Ishikawa (cell line): ENCODE measurements at regions not wholly inside any gene's neighbourhood (a gene's known extent, or its start where the extent isn't known, plus 50 kb on each side); places are given as distances from the start of the nearest gene placed in this dataset.

ENCODE experiments used
- CEBPB ChIP-seq: IDR thresholded peaks from 2 replicates; pipeline ENCODE4 v1.6.1; 2012
- CREB1 ChIP-seq: IDR thresholded peaks from 2 replicates; pipeline ENCODE4 v1.6.1; 2012; ENCODE audit warnings: low read depth
- EGR1 ChIP-seq: IDR thresholded peaks from 2 replicates; pipeline ENCODE4 v1.6.1; 2012
- EP300 ChIP-seq: IDR thresholded peaks from 2 replicates; pipeline ENCODE4 v1.6.1; 2012; ENCODE audit warnings: borderline replicate concordance
- FOXM1 ChIP-seq: IDR thresholded peaks from 2 replicates; pipeline ENCODE4 v1.6.1; 2012; ENCODE audit warnings: low read depth, borderline replicate concordance
- MAX ChIP-seq: IDR thresholded peaks from 2 replicates; pipeline ENCODE4 v1.6.1; 2012
- NFIC ChIP-seq: IDR thresholded peaks from 2 replicates; pipeline ENCODE4 v1.6.1; 2012
- RAD21 ChIP-seq: IDR thresholded peaks from 2 replicates; pipeline ENCODE4 v1.6.1; 2012; ENCODE audit warnings: low read depth
- REST ChIP-seq: IDR thresholded peaks from 2 replicates; pipeline ENCODE4 v1.6.1; 2012; ENCODE audit warnings: low read depth, mild to moderate bottlenecking
- TAF1 ChIP-seq: IDR thresholded peaks from 2 replicates; pipeline ENCODE4 v1.6.1; 2012; ENCODE audit warnings: low read depth, mild to moderate bottlenecking
- TCF12 ChIP-seq: IDR thresholded peaks from 2 replicates; pipeline ENCODE4 v1.6.1; 2012; ENCODE audit warnings: low read depth
- TEAD4 ChIP-seq: IDR thresholded peaks from 2 replicates; pipeline ENCODE4 v1.6.1; 2012
- USF1 ChIP-seq: IDR thresholded peaks from 2 replicates; pipeline ENCODE4 v1.6.1; 2012
- YY1 ChIP-seq: IDR thresholded peaks from 2 replicates; pipeline ENCODE4 v1.6.1; 2012; ENCODE audit warnings: low read depth
- ZBTB7A ChIP-seq: IDR thresholded peaks from 2 replicates; pipeline ENCODE4 v1.6.1; 2012; ENCODE audit warnings: low read depth

DNA sequence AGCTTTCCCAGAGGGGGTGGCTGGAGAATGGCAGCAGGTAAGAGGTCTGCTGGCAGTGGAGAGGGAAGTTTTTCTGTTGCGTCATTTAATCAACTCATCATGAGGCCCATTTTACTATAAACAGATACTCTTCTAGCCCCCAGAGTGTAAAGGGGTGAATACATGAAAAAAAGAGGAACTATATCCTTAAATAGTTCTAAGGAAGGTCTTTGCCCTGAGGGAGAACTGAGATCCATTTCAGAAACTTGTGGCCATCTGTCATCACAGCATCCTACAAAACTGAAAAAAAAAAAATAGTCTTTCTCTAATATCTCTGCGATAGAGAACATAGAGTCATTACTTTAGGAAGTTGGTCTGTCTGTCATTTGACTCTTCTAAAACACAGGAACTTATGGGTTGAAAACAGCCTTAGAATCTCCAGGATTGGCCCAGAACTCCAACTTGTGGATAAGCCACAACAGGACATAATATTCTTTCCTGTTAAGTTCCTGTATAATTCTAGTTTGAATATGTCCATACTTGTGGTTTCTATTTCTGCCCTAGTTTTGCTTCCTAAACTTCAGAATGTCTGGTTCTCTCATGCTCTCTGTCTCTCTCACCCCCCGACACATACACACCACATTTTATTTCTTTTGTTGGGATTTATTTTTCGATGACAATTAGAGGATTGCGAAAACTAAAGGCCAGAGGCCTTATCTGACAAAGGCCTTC, 238.5 kb upstream of the PIK3R1 start:
- TF ChIP-seq RAD21 (no peak), REST (no peak), CEBPB (no peak), YY1 (no peak), TCF12 (no peak), MAX (no peak), EP300 (no peak), CREB1 (no peak), TEAD4 (no peak), USF1 (no peak), FOXM1 (no peak), ZBTB7A (no peak), TAF1 (no peak)

- TF ChIP-seq USF1 = no peak
- no peak for TF ChIP-seq EGR1
- TF ChIP-seq EP300 = no peak
- no peak for TF ChIP-seq RAD21
- TF ChIP-seq FOXM1 = no peak
- no peak for TF ChIP-seq REST
- no peak for TF ChIP-seq TCF12
- TF ChIP-seq CREB1 = no peak
- TF ChIP-seq MAX = no peak
- TF ChIP-seq TEAD4 = no peak
- TF ChIP-seq TAF1 = no peak
Measured at GRCh38 chr5:67976181-67976580, 239.4 kb upstream of the PIK3R1 start.

DNA sequence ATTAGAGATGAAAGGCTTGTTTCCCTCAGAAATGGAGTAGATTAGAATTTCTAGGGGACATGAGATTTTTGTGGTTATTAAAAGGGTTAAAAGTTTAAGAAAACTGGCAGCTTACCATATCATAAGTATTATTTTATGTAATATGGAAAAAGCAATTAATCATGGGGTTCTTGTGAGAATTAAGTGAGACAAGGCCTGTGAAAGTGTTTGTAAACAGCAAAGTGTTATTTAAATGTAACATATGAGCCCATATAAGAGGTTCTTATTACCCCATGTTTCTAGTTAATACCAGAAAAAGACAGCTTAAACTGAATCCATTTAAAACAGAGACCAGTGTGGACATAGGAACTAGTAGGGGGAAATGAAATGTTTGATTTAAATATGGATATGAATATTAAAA, 241.1 kb upstream of the PIK3R1 start:
- no peak for TF ChIP-seq CREB1

- TF ChIP-seq TCF12 = no peak
- TF ChIP-seq EGR1 = no peak
- no peak for TF ChIP-seq RAD21
Measured at GRCh38 chr5:67974054-67974453, 241.5 kb upstream of the PIK3R1 start.

DNA sequence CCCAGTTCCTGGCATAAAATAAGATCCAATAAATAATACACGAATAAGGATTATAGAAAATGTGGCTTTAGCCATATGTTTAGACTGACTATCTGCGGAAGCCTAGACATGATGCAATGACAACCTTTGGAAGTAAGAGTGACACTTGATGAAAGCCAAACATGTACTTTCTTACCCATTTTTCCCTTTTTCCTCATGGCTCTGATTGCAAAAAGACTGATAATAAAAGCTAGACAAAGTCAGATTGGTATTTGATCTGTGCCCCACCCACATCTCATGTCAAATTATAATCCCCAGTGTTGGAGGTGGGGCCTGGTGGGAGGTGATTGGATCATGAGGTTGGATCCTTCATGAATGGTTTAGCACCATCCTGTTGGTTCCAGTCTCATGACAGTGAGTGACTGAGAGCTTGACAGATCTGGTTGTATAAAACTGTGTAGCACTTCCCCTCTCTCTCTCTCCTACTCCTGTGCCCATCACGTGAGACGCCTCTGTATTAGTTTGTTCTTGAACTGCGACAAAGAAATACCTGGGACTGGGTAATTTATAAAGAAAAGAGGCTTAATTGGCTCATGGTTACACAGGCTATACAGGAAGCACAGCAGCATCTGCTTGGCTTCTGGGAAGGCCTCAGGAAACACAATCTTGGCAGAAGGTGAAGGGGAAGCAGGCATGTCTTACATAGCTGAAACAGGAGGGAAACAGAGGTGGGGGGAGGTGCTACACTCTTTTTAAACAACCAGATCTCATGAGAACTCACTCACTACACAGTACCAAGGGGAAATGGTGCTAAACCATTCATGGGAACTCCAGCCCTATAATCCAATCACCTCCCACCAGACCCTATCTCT, 243.4 kb upstream of the PIK3R1 start:
- TF ChIP-seq TEAD4 (no peak), NFIC (no peak), EP300 (no peak), YY1 (no peak), RAD21 (no peak), TAF1 (no peak), REST (no peak), MAX (no peak), CEBPB (no peak)
